HG02623 (cell line): ENCODE measurements at regions not wholly inside any gene's neighbourhood (a gene's known extent, or its start where the extent isn't known, plus 50 kb on each side); places are given as distances from the start of the nearest gene placed in this dataset.

Source experiments
- ATAC-seq: cut with Tn5 transposase; IDR thresholded peaks from one replicate; pipeline ENCODE4 v1.9.1; 2021; ENCODE audit warnings: moderate library complexity; ENCODE audit not compliant: unreplicated experiment

DNA sequence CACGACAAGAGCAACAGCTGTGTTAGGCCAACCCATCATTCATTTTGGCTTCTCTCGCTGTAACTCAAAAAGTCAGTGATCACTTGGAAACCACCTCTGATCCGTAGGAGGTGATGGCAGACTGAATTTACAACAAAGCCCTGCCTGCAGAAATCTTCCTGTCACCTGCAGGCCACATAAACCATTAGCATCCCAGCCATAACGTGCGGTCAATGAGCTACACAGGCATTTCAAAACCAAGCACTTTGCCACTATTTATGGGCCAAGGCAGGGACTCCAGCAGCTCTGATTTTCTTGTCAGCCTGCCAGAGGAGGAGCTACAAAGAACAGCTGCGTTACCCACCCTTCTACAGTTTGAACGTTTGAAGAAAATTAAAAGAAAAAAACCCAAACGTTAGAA, 228.1 kb upstream of the PPARGC1A start:
- ATAC-seq = no peak

- no peak for ATAC-seq
Observed at GRCh38 chr4:24116107-24116506, 226.3 kb upstream of the PPARGC1A start.

DNA sequence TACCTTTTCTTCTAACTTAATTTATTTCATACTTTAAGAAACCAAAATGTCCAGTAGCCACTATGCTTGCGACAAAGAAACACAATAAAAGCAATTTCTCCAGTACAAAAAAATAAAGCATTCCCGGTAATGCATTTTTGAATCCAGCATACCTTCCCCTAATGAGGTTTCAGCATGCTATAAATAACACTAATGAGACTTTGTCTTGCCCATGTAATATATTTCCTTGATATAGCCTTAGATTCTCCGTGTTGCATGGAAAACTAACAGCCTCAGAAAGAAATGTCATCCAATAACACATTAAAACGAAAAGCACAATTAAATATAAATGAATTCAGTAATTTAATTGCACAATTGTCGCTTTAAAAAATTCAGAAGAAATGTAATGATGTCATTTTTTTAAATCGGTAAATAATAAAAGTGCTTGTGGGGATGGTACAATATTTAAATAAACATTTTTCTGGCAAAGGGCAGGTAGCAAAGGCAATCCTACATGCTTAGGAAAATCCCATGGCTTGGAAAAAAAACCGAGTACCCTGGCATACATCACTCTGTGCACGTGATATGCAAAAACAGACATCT, 225.2 kb upstream of the PPARGC1A start:
- no peak for ATAC-seq

DNA sequence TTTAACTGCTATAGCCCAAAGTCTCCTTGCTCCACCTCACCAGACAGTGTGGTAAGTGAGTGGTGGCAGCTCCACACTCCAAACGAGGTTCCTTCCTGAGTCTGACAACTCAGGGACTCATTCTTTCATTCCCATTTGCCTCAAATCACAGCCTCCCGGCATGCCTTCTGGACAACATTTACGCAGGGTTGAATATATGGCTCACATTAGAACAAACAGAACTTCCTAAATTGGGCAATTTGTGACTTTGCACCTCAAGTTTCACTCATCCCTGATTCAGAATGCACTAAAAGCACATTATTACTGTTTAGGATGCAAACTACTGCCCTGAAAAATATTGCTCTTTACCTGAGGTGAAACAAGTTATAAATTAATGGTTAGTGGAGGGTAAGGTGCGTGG, 224.6 kb upstream of the PPARGC1A start:
- no peak for ATAC-seq

DNA sequence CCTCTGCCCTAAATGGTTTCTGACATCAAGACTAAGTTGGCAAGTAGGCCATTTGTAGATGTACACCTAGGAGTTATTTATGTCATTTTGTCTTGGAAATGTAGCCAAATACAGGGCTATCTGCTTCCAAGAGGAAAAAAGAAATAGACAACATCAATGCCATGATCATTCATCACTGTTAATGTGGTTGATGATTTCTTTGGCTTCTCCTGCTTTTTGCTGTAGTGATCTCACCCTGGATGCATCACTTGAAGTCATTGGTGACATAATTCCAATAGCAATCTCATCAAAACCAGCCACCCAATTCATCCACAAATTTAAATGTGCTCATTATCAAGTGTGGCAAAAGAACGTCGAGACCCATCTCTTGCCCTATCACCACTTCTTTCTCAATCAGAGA, 222.6 kb upstream of the PPARGC1A start:
- ATAC-seq = no peak

DNA sequence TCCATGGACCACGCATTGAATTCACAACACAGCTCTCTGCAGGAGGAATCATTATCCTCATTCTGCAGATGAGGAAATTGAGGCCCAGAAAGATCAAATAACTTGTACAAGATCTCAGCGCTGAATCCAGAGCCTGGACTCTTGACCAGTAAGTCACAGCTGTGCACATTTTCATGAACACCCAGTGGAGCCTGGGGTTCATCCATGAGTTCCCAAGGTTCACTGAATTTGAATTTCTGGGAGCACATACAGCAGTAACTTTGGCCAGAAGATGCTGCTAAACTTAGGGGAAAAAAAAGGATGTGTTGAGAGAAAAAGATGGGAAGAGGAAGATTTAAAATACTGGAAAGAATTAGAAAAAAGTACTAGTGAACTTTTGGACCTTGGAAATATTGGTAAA, 218.7 kb upstream of the PPARGC1A start:
- ATAC-seq = no peak

DNA sequence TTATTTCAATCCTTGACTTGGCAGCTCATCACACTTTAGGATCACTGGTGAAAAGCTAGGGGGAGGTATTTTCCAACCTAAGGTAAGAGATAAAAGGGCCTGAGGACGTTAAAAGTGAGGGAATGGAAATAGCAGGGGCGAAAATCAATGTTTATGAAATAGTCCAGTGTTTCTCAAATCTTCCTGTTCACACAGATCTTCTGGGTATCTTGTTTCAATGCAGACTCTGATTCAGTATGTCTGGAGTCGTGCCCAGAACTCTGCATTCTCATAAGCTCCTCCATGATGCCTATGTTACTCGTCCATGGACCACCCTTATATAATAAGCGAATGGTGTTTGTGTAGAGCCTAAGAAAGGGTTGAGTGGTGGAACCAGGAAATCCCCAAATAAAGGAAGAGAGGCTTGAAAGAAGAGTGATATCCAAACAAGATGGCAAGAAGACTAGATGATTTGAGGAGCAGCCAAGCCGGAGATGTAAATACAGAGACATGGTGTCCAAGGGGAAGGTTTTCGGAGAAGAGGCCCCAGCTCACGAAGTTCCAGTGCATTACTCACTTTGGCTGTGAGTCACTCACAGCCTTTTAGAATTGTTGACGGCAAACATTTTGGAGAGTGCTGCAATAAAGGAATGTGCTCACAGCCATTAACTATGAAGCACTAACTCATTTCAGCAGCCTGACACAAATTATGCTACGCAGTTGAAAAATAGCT, 215.6 kb upstream of the PPARGC1A start:
- no peak for ATAC-seq

GRCh38 chr4:24104158-24104565, 214.3 kb upstream of the PPARGC1A start:
- no peak for ATAC-seq

DNA sequence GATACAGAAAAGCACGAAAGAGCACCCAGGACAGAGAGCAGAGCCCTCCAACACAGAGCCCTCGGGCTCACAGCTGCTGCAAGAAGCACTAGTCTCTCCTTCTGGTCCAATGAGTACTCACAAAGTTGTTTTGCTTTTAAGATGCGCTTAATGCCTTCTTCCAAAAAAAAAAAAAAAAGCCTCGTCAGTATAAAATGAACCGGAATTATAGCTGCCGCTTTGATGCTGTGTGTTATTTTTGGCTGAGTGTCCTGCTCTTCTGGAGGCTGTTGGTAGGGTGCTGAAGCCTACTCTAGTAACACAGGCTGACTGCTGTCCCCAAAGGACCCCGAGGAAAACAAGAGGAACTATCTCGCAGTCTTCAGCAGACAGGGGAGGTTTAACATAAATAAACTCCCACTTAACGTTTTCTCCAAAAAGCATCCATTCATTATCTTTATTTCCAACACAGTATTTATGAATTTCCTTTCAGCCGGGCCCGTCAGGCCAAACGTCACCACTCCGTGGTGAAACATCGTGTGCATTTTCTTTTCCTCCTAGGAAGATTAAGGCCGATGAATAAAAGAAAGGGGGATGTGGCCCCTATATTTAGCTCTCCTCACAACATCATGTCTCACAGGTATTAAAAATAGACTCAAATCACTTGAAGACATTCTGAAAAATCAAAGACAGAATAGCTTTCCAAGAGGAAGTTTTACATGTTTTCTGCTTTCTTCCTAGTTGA, 213.7 kb upstream of the PPARGC1A start:
- ATAC-seq = no peak

- no peak for ATAC-seq
Observed at GRCh38 chr4:24102621-24103020, 212.8 kb upstream of the PPARGC1A start.

DNA sequence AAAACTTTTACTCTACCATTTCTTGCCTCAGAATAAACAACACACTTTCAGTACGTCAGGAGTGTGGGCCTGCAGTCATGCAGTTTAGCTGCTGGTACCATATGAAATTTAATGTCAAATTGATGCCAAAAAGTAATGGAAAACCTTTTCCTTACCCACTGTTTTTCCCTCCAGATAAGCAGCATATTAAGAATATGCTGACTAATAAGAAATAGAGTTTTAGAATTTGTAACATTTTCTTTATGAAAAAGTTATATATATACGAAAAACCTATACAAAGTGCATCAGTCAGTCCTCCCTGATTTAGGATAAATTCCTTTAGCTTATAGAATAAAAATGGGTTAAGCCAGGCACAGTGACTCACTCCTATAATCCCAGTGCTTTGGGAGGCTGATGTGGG, 206.8 kb upstream of the PPARGC1A start:
- no peak for ATAC-seq

DNA sequence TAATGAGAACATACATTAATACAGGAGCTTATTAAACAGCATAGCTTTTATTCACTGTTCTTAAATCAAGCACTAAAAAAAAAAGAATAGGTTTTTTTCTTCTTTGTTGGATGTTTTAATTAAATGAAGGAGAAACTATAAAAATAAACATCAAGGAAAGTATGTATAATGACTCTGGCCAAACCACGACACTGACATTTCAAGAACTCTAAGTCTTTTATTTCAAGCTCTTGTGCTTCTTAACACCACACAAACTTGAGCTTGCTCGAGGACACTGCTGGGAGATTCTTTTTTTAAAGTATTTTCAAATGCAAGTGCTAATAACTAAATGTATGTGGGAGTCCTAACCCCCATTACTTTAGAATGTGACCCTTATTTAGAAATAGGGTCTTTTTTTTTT, 204.9 kb upstream of the PPARGC1A start:
- no peak for ATAC-seq

DNA sequence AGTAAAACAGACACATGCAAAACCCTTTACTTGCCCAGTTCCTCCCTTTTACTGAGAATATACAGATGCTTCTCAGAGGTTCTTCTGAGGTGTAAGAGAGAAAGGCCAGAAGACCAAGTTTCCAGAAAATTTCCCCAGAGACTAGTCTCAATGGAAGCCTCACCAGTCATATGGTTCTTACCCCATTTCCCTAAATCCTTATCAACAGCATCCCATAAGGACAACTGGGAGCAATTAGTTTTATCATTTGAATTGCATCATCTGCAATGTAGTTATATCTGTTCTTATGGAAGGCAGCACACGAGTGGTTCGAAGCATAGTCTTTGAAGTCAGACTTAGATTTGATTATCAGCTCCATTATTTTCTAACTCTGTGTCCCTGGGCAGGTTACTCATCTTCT, 203.6 kb upstream of the PPARGC1A start:
- ATAC-seq = no peak

DNA sequence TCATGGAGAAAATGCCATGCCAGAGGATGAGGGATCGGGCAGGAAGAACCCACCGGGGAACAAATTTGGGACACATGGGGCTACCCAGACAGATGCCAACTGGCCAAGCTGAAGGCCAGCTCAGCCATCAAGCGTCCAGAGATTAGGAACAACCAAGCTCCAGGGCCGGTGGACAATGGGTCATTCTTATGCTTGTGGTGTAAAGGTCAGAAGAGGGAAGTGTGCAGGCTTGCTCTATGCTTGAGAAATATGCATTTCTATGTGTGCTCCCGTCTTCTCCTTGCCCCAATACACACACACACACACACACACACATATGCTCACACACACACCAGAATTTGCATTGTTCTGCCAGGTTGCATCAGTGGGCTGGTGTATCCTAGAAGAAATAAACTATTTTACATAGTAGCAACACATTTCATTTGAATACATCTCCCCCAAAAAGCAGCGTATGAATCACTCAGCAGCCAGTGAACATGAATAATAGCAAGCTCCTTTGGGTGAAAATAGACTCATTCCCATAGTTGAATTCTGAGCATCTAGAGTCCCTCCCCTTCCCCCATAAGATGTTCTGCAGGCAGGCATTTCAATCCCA, 201.9 kb upstream of the PPARGC1A start:
- ATAC-seq = no peak

DNA sequence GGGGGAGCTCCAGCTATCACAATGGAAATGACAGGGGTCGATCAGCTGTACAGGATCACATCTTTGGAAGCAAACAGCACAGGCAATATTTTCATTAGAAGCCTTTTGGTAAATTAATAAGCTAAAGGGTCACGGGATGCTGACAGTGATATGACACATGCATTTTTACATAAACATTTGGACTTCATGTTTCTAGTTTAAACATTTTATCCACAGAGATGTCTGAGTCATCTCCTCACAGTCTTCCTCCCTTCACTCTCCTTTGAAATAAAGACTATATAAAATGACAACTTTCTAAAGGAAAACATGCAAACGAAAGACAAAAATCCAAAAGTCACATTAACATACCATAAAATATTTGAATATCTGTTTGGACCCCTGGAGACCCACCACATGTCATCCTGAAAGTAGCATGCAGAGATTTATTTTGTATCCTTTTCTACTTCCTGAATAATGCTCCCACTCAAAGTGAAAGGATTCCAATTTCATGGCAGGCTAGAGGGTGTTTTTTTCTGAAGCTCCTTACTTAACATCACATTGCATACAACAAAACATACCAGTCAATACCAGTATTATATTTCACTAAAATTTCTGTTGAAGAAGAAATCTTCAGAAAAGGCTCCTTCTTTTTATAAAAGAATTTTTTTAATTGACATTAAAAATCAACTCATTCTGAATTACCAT, 200.1 kb upstream of the PPARGC1A start:
- no peak for ATAC-seq

DNA sequence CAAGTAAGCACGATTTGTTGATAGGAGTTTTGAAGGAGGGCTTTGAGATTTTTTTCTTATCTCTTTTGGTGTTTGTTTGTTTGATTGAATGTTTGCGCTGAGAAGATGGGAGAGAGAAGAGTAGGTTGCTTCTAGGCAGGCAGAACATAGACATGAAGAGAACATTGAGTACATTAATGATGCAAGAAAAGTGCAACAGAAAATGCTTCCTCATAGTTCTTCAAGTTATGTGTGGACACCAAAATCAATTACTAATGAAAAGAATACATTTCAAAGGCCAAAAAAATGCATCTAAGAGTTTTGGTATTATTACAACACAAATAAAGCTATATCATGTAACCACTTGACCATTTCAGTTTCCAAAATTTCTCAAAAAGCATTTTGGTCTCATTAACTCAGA, 191.0 kb upstream of the PPARGC1A start:
- ATAC-seq = no peak

DNA sequence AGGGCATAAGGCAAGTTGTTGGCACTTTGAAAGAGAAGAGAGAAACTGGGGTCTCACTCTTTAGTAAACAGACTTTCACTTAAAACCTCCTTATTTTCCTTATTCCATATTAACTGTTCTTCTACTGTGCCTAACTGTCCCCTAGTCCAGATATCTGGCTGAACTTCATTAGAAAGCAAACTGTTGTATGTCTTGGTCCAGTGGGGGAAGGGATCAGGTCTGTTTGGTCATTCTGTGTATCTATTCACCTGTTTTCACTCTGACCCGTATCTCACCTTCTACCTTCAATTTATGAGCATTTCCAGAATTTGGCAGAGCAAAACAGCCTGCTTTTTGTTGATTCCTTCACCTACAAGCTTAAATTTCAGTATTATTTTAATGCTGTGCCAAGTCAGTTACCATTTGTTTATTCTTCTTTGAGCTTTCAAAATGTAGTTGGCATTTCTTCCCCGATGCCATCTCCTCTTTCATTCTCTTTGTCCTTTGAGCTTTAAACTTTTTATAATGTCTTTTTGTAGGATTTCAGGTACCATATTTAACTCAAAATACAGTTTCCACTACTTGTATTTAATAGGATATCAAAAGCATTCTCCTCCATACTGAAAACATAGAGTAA, 188.6 kb upstream of the PPARGC1A start:
- no peak for ATAC-seq

GRCh38 chr4:24076811-24077210, 187.0 kb upstream of the PPARGC1A start:
- ATAC-seq = no peak

DNA sequence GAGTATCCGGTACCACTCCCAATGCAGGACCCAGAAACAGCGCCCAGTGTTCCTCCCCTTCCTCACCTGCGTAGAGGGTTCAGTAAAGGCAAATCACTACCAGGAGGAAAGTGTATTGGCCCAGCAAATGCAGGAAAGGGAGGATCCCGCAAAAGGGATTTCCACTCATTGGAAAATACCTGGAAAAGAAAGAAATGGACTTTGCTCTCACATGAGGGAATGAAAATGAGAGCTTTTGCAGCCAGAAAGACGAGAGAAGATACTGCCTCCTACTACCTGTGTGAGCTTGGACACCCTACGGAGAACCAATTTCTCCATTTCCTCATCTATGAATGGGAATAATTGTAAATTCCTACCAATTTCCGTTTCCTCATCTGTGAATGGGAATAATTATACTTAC, 184.1 kb upstream of the PPARGC1A start:
- ATAC-seq = no peak

- no peak for ATAC-seq
Observed at GRCh38 chr4:24071612-24072372, 181.9 kb upstream of the PPARGC1A start.
